ACC112 (cell line): ENCODE measurements at regions not wholly inside any gene's neighbourhood (a gene's known extent, or its start where the extent isn't known, plus 50 kb on each side); places are given as distances from the start of the nearest gene placed in this dataset.
"Not testable (repeated sequence)": the region's sequence is repeated elsewhere in the genome, so short reads cannot be mapped to it uniquely, and the experiment has no call there.

ENCODE experiments used
- H2AFZ ChIP-seq: fragments of 200-600 bp; sonication (generic); one replicate; pipeline ENCODE4 v1.6.0; 2017; ENCODE audit warnings: antibody characterized with exemption, low read length; ENCODE audit not compliant: unreplicated experiment
- H3K27ac ChIP-seq: fragments of 200-600 bp; sonication (generic); 2 replicates; pipeline ENCODE4 v1.5.1; 2014; ENCODE audit warnings: low read depth, mild to moderate bottlenecking, antibody characterized with exemption, low read length, moderate library complexity
- H3K27me3 ChIP-seq: fragments of 200-600 bp; sonication (generic); 2 replicates; pipeline ENCODE4 v1.6.1; 2014; ENCODE audit warnings: mild to moderate bottlenecking, antibody characterized with exemption, low read length, moderate library complexity, mixed read lengths; ENCODE audit not compliant: insufficient read depth
- H3K36me3 ChIP-seq: fragments of 200-600 bp; sonication (generic); 2 replicates; pipeline ENCODE4 v1.6.1; 2016; ENCODE audit warnings: mild to moderate bottlenecking, antibody characterized with exemption, low read length, moderate library complexity, mixed read lengths; ENCODE audit not compliant: insufficient read depth
- H3K4me1 ChIP-seq: fragments of 200-600 bp; sonication (generic); one replicate; pipeline ENCODE4 v1.6.1; 2016; ENCODE audit warnings: low read length, mixed read lengths; ENCODE audit not compliant: insufficient read depth, unreplicated experiment, control insufficient read depth
- H3K4me3 ChIP-seq: fragments of 200-600 bp; sonication (generic); 2 replicates; pipeline ENCODE4 v1.5.1; 2014; ENCODE audit warnings: mild to moderate bottlenecking, low read depth, low read length
- H3K79me2 ChIP-seq: fragments of 200-600 bp; sonication (generic); one replicate; pipeline ENCODE4 v1.6.0; 2016; ENCODE audit warnings: low read length; ENCODE audit not compliant: control insufficient read depth, unreplicated experiment, insufficient read depth

GRCh38 chr16:79895053-79895916, 294.7 kb upstream of the MAF start:
- Histone ChIP-seq H3K4me3 (no peak overlapping the region), H3K79me2 (no peaks in the 10 kb centered on the region), H3K27ac (no peak overlapping the region), H3K36me3 (no peaks in the 10 kb centered on the region), H3K4me1 (no peaks in the 10 kb centered on the region), H3K27me3 (no peaks in the 10 kb centered on the region), H2AFZ (no peak overlapping the region)

- H3K27me3 ChIP-seq = no peaks in the 10 kb centered on the region
- H3K27ac ChIP-seq = no peak overlapping the region
- no peak overlapping the region for H3K4me3 ChIP-seq
- no peaks in the 10 kb centered on the region for H3K36me3 ChIP-seq
- H3K4me1 ChIP-seq = no peaks in the 10 kb centered on the region
- H3K79me2 ChIP-seq = no peaks in the 10 kb centered on the region
- no peak overlapping the region for H2AFZ ChIP-seq
Measured at GRCh38 chr16:79893445-79893844, 292.9 kb upstream of the MAF start.

- H3K36me3 ChIP-seq = no peaks in the 10 kb centered on the region
- H3K27ac ChIP-seq = no peak overlapping the region
- H3K4me3 ChIP-seq = no peak overlapping the region
- H3K4me1 ChIP-seq = no peaks in the 10 kb centered on the region
- no peaks in the 10 kb centered on the region for H3K79me2 ChIP-seq
- no peak overlapping the region for H2AFZ ChIP-seq
- H3K27me3 ChIP-seq = no peaks in the 10 kb centered on the region
Measured at GRCh38 chr16:79892278-79892677, 291.7 kb upstream of the MAF start.

- Histone ChIP-seq H3K36me3 (no peaks in the 10 kb centered on the region), H3K4me1 (no peaks in the 10 kb centered on the region), H3K27me3 (no peaks in the 10 kb centered on the region), H3K27ac (no peak overlapping the region), H2AFZ (no peak overlapping the region), H3K4me3 (no peak overlapping the region), H3K79me2 (no peaks in the 10 kb centered on the region)
Measured at GRCh38 chr16:79891458-79891857, 290.9 kb upstream of the MAF start.

GRCh38 chr16:79887541-79888540, 287.3 kb upstream of the MAF start:
- H2AFZ ChIP-seq = no peak overlapping the region
- no peak overlapping the region for H3K4me3 ChIP-seq
- H3K27me3 ChIP-seq = no peaks in the 10 kb centered on the region
- no peaks in the 10 kb centered on the region for H3K36me3 ChIP-seq
- no peaks in the 10 kb centered on the region for H3K79me2 ChIP-seq
- no peaks in the 10 kb centered on the region for H3K4me1 ChIP-seq
- H3K27ac ChIP-seq = no peak overlapping the region

GRCh38 chr16:79885320-79885719, 284.8 kb upstream of the MAF start:
- Histone ChIP-seq H3K27ac (no peak overlapping the region), H2AFZ (no peak overlapping the region), H3K4me3 (no peak overlapping the region), H3K4me1 (no peaks in the 10 kb centered on the region), H3K27me3 (no peaks in the 10 kb centered on the region), H3K36me3 (no peaks in the 10 kb centered on the region), H3K79me2 (no peaks in the 10 kb centered on the region)

- no peaks in the 10 kb centered on the region for H3K4me1 ChIP-seq
- H3K27ac ChIP-seq = no peak overlapping the region
- no peak overlapping the region for H3K4me3 ChIP-seq
- no peaks in the 10 kb centered on the region for H3K79me2 ChIP-seq
- H3K27me3 ChIP-seq = no peaks in the 10 kb centered on the region
- H2AFZ ChIP-seq = no peak overlapping the region
- no peaks in the 10 kb centered on the region for H3K36me3 ChIP-seq
Measured at GRCh38 chr16:79883494-79883893, 283.0 kb upstream of the MAF start.

GRCh38 chr16:79882340-79883005, 281.9 kb upstream of the MAF start:
- no peaks in the 10 kb centered on the region for H3K36me3 ChIP-seq
- H3K27me3 ChIP-seq = no peaks in the 10 kb centered on the region
- H2AFZ ChIP-seq = no peak overlapping the region
- H3K4me3 ChIP-seq = no peak overlapping the region
- H3K27ac ChIP-seq = no peak overlapping the region
- no peaks in the 10 kb centered on the region for H3K4me1 ChIP-seq
- no peaks in the 10 kb centered on the region for H3K79me2 ChIP-seq

GRCh38 chr16:79881107-79881506, 280.6 kb upstream of the MAF start:
- not testable (repeated sequence) for H3K4me3 ChIP-seq, H3K79me2 ChIP-seq, H3K4me1 ChIP-seq, H2AFZ ChIP-seq, H3K36me3 ChIP-seq, H3K27ac ChIP-seq, H3K27me3 ChIP-seq

- H3K27ac ChIP-seq = no peak overlapping the region
- H3K4me3 ChIP-seq = no peak overlapping the region
- no peaks in the 10 kb centered on the region for H3K27me3 ChIP-seq
- no peaks in the 10 kb centered on the region for H3K4me1 ChIP-seq
- H3K36me3 ChIP-seq = no peaks in the 10 kb centered on the region
- no peaks in the 10 kb centered on the region for H3K79me2 ChIP-seq
- H2AFZ ChIP-seq = no peak overlapping the region
Measured at GRCh38 chr16:79876332-79876730, 275.8 kb upstream of the MAF start.
